Renal pelvis (tissue), 1 donor: ENCODE measurements at regions not wholly inside any gene's neighbourhood (a gene's known extent, or its start where the extent isn't known, plus 50 kb on each side); places are given as distances from the start of the nearest gene placed in this dataset.
"Not testable (repeated sequence)": the region's sequence is repeated elsewhere in the genome, so short reads cannot be mapped to it uniquely, and the experiment has no call there.

Experiments
- DNase-seq: peaks from one replicate; pipeline ENCODE4 v3.0.0-alpha.2; 2013

GRCh38 chr12:126903027-126903876 is 1363.7 kb upstream of the TMEM132C start:
- no peak for DNase-seq

- no peak for DNase-seq
Measured at GRCh38 chr12:126905752-126906151, 1361.2 kb upstream of the TMEM132C start.

GRCh38 chr12:126907900-126908764 is 1358.8 kb upstream of the TMEM132C start:
- no peak for DNase-seq

DNA sequence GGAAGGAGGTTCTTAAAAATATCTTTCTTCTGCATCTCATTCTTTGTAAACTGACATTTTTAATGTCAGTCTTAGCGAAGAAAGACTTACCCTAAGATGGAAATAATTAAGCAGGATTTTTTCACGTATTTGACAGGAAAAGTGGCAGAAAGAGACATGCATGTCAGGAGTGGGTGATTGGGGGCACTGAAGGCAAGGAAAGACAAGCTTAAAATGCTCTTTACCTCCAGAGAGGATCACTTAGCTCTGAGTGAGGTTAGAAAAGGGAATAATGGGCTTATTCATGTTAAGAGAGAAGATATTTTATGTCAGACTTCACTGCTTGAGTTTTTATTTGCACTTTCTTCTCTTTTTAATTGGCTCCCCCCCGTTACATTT is 1358.2 kb upstream of the TMEM132C start:
- no peak for DNase-seq

DNA sequence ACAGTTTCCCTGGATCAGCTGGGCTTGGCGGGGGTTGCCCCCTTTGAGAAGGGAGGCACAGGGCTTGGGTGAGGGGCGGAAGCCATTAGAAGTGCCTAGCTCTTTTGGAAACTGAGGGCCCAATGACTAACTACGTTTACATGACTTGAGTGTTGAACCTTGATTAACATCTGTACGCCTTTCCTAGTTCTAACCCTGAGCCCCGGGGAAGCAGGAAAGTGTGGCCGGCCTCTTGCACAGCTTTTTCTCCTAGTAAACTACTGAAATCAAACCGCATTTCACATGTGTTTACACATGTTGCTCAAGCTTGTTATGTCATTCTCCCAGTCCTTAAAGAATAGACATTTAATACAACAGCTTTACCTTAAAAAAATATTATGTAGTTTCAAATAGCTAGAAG is 1356.4 kb upstream of the TMEM132C start:
- no peak for DNase-seq

DNA sequence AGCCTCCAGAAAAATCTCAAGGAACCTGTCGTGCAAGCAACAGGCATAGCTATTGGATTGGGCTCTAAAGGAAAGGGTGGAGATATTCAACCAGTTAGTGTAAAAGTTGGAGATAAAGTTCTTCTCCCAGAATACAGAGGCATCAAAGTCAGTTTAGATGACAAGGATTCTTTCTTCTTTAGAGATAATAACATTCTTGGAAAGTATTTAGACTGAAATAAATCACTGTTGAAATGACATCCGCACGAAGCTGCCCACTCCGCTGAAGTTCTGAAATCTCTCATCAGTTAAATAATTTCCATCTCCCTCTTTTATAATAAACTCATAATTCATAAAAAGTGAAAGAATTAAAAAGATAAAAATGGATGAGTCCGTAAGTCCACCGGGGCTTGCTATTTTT is 1354.9 kb upstream of the TMEM132C start:
- no peak for DNase-seq

DNA sequence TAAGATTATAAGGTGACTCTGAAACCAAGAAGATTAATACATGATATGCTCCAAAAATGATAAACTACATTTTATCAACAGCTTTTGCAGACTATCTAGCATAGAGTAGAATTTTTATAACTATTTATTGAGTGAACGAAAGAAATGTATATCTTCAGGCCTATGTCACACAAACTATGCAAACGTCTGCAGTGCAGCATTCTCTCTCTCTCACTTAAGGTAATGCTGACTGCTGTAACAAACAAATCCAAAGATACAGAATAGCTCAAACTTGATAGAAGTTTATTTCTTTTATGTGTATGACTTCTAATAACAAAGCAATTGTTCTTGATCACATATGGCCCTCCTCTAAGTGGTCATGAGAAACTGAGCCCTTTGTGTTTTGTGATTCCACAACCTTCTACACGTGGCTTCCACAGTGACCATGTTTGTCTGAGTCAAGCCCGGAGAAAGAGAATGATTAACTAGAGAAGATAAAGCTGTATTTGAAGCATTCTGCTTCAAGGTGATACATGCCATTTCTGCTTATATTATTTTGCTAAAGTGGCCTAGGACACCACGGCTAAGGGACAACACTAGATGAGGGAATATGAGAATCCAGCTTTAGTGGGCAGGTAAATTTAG is 1352.7 kb upstream of the TMEM132C start:
- DNase-seq = no peak

DNA sequence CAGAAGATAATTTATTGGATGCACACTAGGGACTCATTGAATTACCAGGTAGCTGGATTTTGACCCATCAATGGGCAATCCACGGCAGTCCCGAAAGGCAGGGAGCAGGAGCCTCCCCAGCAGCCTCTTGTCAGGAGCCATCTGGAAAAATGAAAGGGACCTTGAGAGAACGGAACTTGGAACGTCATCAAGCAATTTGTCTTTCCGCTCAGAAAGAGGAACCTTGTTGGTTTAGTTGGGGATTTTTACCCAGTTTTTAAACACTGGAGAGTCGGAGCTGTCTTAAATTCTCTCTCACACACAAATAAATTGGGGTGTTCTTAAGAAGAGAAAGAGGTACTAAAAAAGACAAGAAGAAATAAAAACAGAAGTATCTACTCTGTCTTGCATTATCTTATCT is 1351.7 kb upstream of the TMEM132C start:
- DNase-seq = no peak

GRCh38 chr12:126926023-126926594 is 1340.9 kb upstream of the TMEM132C start:
- no peak for DNase-seq

DNA sequence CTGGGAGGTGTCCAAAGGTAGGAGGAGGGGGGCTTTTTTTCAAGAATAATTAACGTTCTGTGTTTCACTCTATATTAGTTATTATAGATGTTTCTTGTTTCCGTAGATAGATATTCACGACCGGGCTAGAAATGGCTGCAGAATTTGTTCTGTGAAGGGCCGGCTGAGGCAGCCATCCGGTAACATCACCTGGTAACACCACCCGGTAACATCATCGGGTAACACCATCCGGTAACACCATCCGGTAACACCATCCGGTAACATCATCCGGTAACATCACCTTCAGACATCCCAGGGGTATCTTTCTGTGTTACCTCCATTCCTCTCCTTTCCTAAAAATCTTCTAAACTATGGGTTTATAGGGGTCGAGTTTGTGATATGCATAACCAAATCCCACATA is 1336.7 kb upstream of the TMEM132C start:
- no peak for DNase-seq

DNA sequence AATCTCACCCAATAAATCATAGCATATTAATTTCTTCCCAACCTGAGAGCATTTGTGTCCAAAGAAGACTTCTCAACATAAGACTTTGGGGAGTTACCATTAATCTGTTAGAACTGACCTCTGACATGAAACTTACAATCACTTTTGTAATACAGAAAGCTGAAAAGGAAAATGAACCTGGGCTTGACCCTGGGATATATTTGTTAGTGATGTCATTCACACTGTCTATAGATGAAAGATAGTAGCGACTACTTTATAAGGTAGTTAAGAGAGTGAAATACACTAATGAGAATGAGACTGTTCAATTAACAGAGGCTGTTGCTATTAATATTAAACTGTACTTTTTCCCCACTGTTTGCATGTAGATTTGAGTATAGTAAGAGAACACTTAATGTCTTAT is 1334.8 kb upstream of the TMEM132C start:
- DNase-seq = no peak

DNA sequence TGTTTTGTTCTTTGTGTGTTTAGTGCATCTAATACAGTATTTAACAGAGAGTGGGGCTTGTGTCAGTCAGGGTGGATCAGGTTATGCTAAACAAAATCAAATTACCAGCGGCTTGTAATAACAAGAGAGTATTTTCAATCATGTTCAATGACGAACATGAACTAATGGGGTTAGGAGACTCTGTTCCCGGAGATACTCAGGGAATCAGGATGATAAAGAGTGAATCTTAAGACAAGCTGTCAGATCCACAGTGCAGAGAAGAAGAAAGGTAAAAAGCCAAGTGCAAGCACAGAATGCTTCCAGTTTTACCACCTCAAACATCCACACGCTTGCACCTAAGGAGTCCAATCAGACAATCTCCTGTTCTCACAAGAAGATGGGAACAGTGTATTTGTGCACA is 1331.5 kb upstream of the TMEM132C start:
- no peak for DNase-seq

DNA sequence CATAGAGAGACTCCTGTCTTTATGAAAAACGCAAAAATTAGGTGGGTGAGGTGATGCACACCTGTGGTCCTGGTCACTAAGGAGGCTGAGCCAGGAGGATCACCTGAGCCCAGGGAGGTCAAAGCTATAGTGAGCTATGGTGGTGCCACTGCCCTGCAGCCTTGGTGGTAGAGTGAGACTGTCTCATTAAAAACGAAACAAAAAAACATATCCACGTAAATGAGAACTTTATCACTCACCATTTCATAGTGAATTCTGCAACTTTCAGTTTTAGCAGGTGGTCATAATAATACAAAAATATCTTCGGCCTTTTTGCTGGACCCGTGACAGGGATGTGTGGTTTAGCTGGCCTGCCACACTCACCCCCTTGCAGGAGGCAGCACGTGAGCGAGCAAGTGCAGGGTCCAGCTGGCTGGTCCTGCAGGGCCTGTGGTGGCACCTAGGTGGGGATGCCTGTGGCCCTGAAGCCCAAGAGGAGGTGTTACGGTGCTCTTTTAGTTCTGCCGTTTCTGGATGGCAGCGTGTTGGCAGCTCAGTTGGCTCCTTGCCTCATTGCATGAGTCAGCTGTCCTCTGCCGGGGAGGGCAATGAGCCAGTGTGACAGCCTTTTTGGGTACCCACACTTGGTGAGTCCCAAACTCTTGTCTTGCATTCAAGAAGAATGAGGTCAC is 1330.7 kb upstream of the TMEM132C start:
- no peak for DNase-seq

GRCh38 chr12:126937431-126937830 is 1329.5 kb upstream of the TMEM132C start:
- no peak for DNase-seq

GRCh38 chr12:126944684-126945083 is 1322.3 kb upstream of the TMEM132C start:
- no peak for DNase-seq

GRCh38 chr12:126946958-126947357 is 1320.0 kb upstream of the TMEM132C start:
- DNase-seq = not testable (repeated sequence)

- DNase-seq = no peak
Measured at GRCh38 chr12:126949558-126949957, 1317.4 kb upstream of the TMEM132C start.

- no peak for DNase-seq
Measured at GRCh38 chr12:126950266-126950665, 1316.7 kb upstream of the TMEM132C start.

DNA sequence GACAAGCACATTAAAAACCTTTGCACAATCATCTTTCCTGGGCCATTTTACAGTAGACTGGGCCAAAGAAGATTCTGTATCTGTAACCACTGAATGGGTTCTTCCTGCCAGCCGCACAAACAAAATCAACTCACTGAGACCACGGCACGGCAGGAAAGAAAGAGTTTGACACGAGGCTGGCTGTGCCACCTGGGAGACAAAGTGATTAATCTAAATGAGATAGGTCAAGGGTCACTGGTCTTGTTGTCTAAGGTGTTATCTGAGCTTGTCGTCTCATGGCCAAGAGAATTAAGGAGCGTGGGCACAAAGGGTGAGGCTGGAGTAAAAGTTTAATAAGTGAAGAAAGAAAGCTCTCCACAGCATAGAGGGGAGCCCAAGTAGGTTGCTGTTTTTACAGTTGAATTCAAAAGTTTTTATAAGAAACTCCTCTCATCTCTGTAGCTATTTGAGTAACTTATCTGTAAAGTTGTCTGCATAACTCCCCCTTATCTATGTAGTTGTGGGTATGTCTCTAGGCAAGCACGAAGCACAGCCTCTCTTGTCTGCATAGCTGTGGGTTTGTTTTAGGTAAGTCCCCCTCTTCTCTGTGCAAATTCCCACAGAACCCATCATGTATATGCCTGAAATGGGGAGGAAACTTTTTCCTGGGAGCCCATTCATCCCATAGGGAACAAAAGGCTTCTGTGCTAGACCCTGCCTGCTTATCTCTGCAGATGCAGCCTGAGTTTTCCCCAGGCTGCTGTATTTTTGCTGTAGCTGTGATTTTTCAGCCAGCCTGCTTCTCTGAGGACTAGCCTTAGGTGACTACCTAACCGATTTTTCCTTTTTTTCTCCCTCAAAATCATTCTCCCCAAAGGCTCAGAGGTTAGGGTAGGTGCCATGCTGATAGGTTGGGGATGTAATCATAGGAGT is 1314.6 kb upstream of the TMEM132C start:
- no peak for DNase-seq

GRCh38 chr12:126953365-126953889 is 1313.5 kb upstream of the TMEM132C start:
- no peak for DNase-seq
